OCI-LY7 (cell line): ENCODE measurements at regions not wholly inside any gene's neighbourhood (a gene's known extent, or its start where the extent isn't known, plus 50 kb on each side); places are given as distances from the start of the nearest gene placed in this dataset.

Experiments used
- BruUV-seq: library from RNA; stranded (reverse); fragments of 400-500 nt; replicated peaks from 2 replicates; lab custom pipeline; 2021; lab: Mats Ljungman, UMichigan
- CTCF ChIA-PET: fragments of 300-600 bp; sonication (Branson Sonifier 250); formaldehyde crosslinking; loops from one replicate; lab custom pipeline; 2022; ENCODE audit warnings: antibody characterized with exemption; ENCODE audit not compliant: unreplicated experiment; lab: Charles Lee
- POLR2A ChIA-PET: fragments of 300-600 bp; sonication (Branson Sonifier 250); formaldehyde crosslinking; loops from one replicate; lab custom pipeline; 2022; ENCODE audit warnings: antibody characterized with exemption; lab: Charles Lee
- DNase-seq: peaks from one replicate; pipeline ENCODE4 v3.0.0-alpha.2; 2015; ENCODE audit warnings: low spot score
- H2AFZ ChIP-seq: fragments of 200-600 bp; sonication (generic), shearing (Covaris generic); 2 replicates; pipeline ENCODE4 v1.6.1; 2014; ENCODE audit warnings: mild to moderate bottlenecking, antibody characterized with exemption, low read length, moderate library complexity
- H3K27ac ChIP-seq: fragments of 200-600 bp; sonication (generic); 2 replicates; pipeline ENCODE4 v1.5.1; 2014; ENCODE audit warnings: mixed run types, low read depth, mild to moderate bottlenecking, moderate library complexity, low read length, inconsistent platforms; ENCODE audit not compliant: poor library complexity, severe bottlenecking
- H3K36me3 ChIP-seq: fragments of 200-600 bp; sonication (generic); 2 replicates; pipeline ENCODE4 v1.6.1; 2014; ENCODE audit warnings: mild to moderate bottlenecking, antibody characterized with exemption, low read length, moderate library complexity, mixed read lengths; ENCODE audit not compliant: insufficient read depth
- H3K4me1 ChIP-seq: fragments of 200-600 bp; sonication (generic); 2 replicates; pipeline ENCODE4 v1.5.1; 2014; ENCODE audit warnings: mild to moderate bottlenecking, low read length; ENCODE audit not compliant: insufficient read depth, poor library complexity, severe bottlenecking
- H3K4me2 ChIP-seq: fragments of 200-600 bp; sonication (generic); 2 replicates; pipeline ENCODE4 v1.6.1; 2014; ENCODE audit warnings: mild to moderate bottlenecking, low read length
- H3K4me3 ChIP-seq: fragments of 200-600 bp; sonication (generic); 2 replicates; pipeline ENCODE4 v1.5.1; 2014; ENCODE audit warnings: mild to moderate bottlenecking, low read depth, low read length; ENCODE audit not compliant: poor library complexity, severe bottlenecking
- H3K79me2 ChIP-seq: fragments of 200-600 bp; sonication (generic); 2 replicates; pipeline ENCODE4 v1.6.1; 2016; ENCODE audit warnings: low read depth, mild to moderate bottlenecking, low read length, moderate library complexity, mixed read lengths; ENCODE audit not compliant: insufficient read depth
- H3K9me2 ChIP-seq: fragments of 200-600 bp; sonication (generic); 2 replicates; pipeline ENCODE4 v1.6.1; 2016; ENCODE audit warnings: mild to moderate bottlenecking, low read length, mixed read lengths; ENCODE audit not compliant: insufficient read depth
- H3K9me3 ChIP-seq: fragments of 200-600 bp; sonication (generic); 2 replicates; pipeline ENCODE4 v1.6.1; 2014; ENCODE audit warnings: mild to moderate bottlenecking, mixed run types, low read length, mixed read lengths
- H4K20me1 ChIP-seq: fragments of 200-600 bp; sonication (generic); 2 replicates; pipeline ENCODE4 v1.6.1; 2014; ENCODE audit warnings: mild to moderate bottlenecking, antibody characterized with exemption, low read length, moderate library complexity, mixed read lengths; ENCODE audit not compliant: insufficient read depth
- CTCF ChIP-seq: fragments of 200-600 bp; sonication (generic); conservative IDR thresholded peaks from 2 replicates; pipeline ENCODE4 v1.5.1; 2014; ENCODE audit warnings: mild to moderate bottlenecking, antibody characterized with exemption, low read length, moderate library complexity, mixed read lengths
- EZH2phosphoT487 ChIP-seq: fragments of 200-600 bp; sonication (generic); IDR thresholded peaks from 2 replicates; pipeline ENCODE4 v1.6.1; 2018; ENCODE audit warnings: low read depth, borderline replicate concordance, mild to moderate bottlenecking, mixed run types, antibody characterized with exemption, low read length, moderate library complexity, mixed read lengths
- intact Hi-C: fragments of 100-400 bp; cut with micrococcal nuclease; formaldehyde crosslinking; loops from one replicate; pipeline ENCODE4 v1.10.0; 2022; ENCODE audit not compliant: unreplicated experiment

GRCh38 chr10:29922892-29923291 is 136.5 kb downstream of the JCAD start:
- CTCF ChIA-PET, result no interaction called here
- no peak for DNase-seq
- no peaks in the 10 kb centered on the region for H3K9me3 ChIP-seq
- no peaks in the 10 kb centered on the region for H4K20me1 ChIP-seq
- no peak overlapping the region for H3K4me3 ChIP-seq
- H3K27ac ChIP-seq, result no peak overlapping the region
- H2AFZ ChIP-seq, result no peak overlapping the region
- no TSS peak for BruUV-seq
- POLR2A ChIA-PET, result no interaction called here
- H3K4me1 ChIP-seq, result no peaks in the 10 kb centered on the region
- no peak for TF ChIP-seq CTCF
- no peak for TF ChIP-seq EZH2phosphoT487
- intact Hi-C loops, result no loop called here
- H3K79me2 ChIP-seq, result no peaks in the 10 kb centered on the region
- H3K36me3 ChIP-seq, result no peaks in the 10 kb centered on the region
- H3K9me2 ChIP-seq, result no peaks in the 10 kb centered on the region
- H3K4me2 ChIP-seq, result no peak overlapping the region

GRCh38 chr10:29922226-29922625 is 137.2 kb downstream of the JCAD start:
- intact Hi-C loops, result no loop called here
- H4K20me1 ChIP-seq, result no peaks in the 10 kb centered on the region
- DNase-seq, result no peak
- CTCF ChIA-PET, result no interaction called here
- POLR2A ChIA-PET, result interaction anchor here (0.7 kb wide), 1 partner anchor 12 kb away, joined by 3 read pairs; no protein-coding TSS in a partner anchor
- H3K4me2 ChIP-seq, result no peak overlapping the region
- H2AFZ ChIP-seq, result no peak overlapping the region
- no peak for TF ChIP-seq CTCF
- TF ChIP-seq EZH2phosphoT487, result no peak
- H3K4me1 ChIP-seq, result no peaks in the 10 kb centered on the region
- no peaks in the 10 kb centered on the region for H3K9me3 ChIP-seq
- H3K27ac ChIP-seq, result no peak overlapping the region
- no peak overlapping the region for H3K4me3 ChIP-seq
- H3K36me3 ChIP-seq, result no peaks in the 10 kb centered on the region
- BruUV-seq, result no TSS peak
- H3K79me2 ChIP-seq, result no peaks in the 10 kb centered on the region
- no peaks in the 10 kb centered on the region for H3K9me2 ChIP-seq

- POLR2A ChIA-PET, result no interaction called here
- TF ChIP-seq EZH2phosphoT487 (no peak), CTCF (no peak)
- H3K27ac ChIP-seq, result no peak overlapping the region
- no peaks in the 10 kb centered on the region for H3K9me2 ChIP-seq
- no TSS peak for BruUV-seq
- no peaks in the 10 kb centered on the region for H3K36me3 ChIP-seq
- intact Hi-C loops, result no loop called here
- no peak overlapping the region for H2AFZ ChIP-seq
- no peaks in the 10 kb centered on the region for H3K79me2 ChIP-seq
- no peak overlapping the region for H3K4me2 ChIP-seq
- CTCF ChIA-PET, result no interaction called here
- DNase-seq, result no peak
- no peaks in the 10 kb centered on the region for H3K9me3 ChIP-seq
- no peak overlapping the region for H3K4me3 ChIP-seq
- no peaks in the 10 kb centered on the region for H4K20me1 ChIP-seq
- H3K4me1 ChIP-seq, result no peaks in the 10 kb centered on the region
These were observed 138.3 kb downstream of the JCAD start for GRCh38 chr10:29921071-29921446.
